Esophagus (tissue), 2 donors: ENCODE measurements at regions not wholly inside any gene's neighbourhood (a gene's known extent, or its start where the extent isn't known, plus 50 kb on each side); places are given as distances from the start of the nearest gene placed in this dataset.

Experiments
- H3K27ac ChIP-seq, 2 donors: one replicate each; pipeline ENCODE4 v1.5.1; 2013; ENCODE audit warnings: low read depth in 2 of 2, mild to moderate bottlenecking in 2 of 2, inconsistent platforms in 1 of 2, low read length in 1 of 2, moderate library complexity in 1 of 2
- H3K27me3 ChIP-seq, 2 donors: one replicate each; pipeline ENCODE4 v1.6.1; 2013; ENCODE audit warnings: low read length in 2 of 2, control low read depth in 1 of 2, mild to moderate bottlenecking in 1 of 2; ENCODE audit not compliant: insufficient read depth in 2 of 2, control insufficient read depth in 1 of 2
- H3K36me3 ChIP-seq, 2 donors: one replicate each; pipeline ENCODE4 v1.6.1; 2013; ENCODE audit warnings: low read length in 1 of 2; ENCODE audit not compliant: control insufficient read depth in 2 of 2, insufficient read depth in 2 of 2
- H3K4me1 ChIP-seq, 2 donors: one replicate each; pipeline ENCODE4 v1.6.1; 2013; ENCODE audit warnings: low read length in 1 of 2; ENCODE audit not compliant: control insufficient read depth in 2 of 2, insufficient read depth in 2 of 2
- H3K4me3 ChIP-seq, 2 donors: one replicate each; pipeline ENCODE4 v1.5.1; 2013; ENCODE audit warnings: low read length in 2 of 2, mild to moderate bottlenecking in 2 of 2, low read depth in 1 of 2, moderate library complexity in 1 of 2
- H3K9me3 ChIP-seq, 2 donors: one replicate each; pipeline ENCODE4 v1.6.1; 2013; ENCODE audit warnings: mild to moderate bottlenecking in 2 of 2, low read depth in 1 of 2, low read length in 1 of 2, moderate library complexity in 1 of 2; ENCODE audit not compliant: control insufficient read depth in 2 of 2, insufficient read depth in 1 of 2
- WGBS, 2 donors: extraction: QIAGEN DNeasy Blood & Tissue Kit; methylation state at CpG; one replicate each; pipeline ENCODE4 v1.1.7; 2013; 5-methylcytosine and 5-hydroxymethylcytosine counted together
- donor health status: healthy with polysubstance abuse.
- donor health status: Bipolar disorder and iron deficiency.

DNA sequence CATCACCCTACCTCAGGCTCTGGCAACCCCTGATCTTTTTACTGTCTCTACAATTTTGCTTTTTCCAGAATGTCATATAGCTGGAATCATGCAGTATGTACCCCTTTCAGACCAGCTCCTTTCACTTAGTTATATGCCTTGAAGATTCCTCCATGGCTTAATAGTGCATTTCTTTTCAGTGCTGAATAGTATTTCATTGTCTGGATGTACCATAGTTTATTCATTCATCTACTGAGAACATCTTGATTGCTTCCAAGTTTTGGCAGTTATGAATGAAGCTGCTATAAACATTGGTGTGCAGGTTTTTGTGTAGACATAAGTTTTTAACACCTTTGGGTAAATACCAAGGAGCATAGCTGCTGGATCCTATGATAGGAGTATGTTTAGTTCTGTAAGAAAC lies 50.8 kb upstream of the ANP32A start:
- H3K9me3 ChIP-seq = no peaks in the 10 kb centered on the region
- H3K27me3 ChIP-seq = no peaks in the 10 kb centered on the region
- H3K4me1 ChIP-seq = no peaks in the 10 kb centered on the region
- H3K4me3 ChIP-seq = no peak overlapping the region
- no peaks in the 10 kb centered on the region for H3K36me3 ChIP-seq
- no peak overlapping the region for H3K27ac ChIP-seq

DNA sequence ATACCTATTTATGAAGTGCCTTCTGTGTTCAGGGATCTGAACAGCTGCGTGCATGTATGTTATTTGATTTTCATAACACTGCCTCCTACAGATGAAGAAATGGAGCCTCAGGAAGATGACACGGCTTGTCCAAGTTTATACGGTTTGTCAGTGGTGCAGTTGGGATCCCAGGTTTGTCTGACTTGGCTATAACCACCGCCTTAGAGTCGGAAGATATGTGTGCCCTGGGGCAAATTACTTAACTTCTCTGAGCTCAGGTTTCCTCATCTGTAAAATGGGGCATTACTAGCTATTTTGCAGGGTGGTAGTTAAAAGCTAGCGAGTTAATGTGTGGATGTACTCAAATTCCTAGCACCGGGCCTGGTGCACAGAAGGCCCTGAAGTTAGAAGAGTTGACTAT lies 54.1 kb upstream of the ANP32A start:
- Histone ChIP-seq H3K4me1 (no peaks in the 10 kb centered on the region), H3K9me3 (no peaks in the 10 kb centered on the region), H3K4me3 (no peak overlapping the region), H3K27ac (no peak overlapping the region), H3K36me3 (no peaks in the 10 kb centered on the region), H3K27me3 (no peaks in the 10 kb centered on the region)
- 81 to 88% methylated on average over 7 of the region's 7 CpGs for WGBS, 2 donors

DNA sequence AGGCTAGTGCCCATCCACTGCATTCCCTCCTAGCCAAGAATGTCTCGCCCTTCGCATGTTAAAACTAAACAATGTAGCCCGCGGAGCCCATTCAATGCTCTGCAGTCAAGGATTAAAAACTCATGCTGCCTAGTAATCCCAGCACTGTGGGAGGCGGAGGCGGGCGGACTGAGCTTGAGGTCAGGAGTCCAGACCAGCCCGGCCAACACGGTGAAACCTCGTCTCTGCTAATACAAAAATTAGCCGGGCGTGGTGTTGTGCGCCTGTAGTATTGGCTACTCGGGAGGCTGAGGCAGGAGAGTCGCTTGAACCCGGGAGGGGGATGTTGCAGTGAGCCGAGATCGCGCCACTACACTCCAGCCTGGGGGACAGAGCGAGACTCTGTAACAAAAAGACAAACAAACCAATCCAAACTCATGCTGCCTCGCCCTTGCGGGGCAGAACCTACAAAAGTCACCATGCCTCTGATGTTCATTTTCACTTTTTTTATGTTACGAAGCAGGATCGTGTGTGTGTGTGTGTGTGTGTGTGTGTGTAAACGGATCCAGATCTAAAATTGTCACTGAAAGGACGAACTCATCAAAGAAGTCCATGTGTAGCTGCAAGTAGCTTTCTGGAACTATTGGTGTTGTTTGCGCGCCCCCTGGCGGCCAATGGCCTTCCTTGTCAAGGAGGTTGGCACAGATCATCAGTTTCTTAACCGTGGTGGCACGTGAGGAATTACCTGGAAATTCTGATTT lies 54.8 kb upstream of the SPESP1 start:
- no peaks in the 10 kb centered on the region for H3K4me1 ChIP-seq
- no peaks in the 10 kb centered on the region for H3K9me3 ChIP-seq
- H3K36me3 ChIP-seq = no peaks in the 10 kb centered on the region
- WGBS, 2 donors = 10 to 11% methylated on average over 31 of the region's 31 CpGs
- peak overlapping the region in 1 of 2 donors; percentile 33 for H3K4me3 ChIP-seq
- no peaks in the 10 kb centered on the region for H3K27me3 ChIP-seq
- no peak overlapping the region for H3K27ac ChIP-seq

DNA sequence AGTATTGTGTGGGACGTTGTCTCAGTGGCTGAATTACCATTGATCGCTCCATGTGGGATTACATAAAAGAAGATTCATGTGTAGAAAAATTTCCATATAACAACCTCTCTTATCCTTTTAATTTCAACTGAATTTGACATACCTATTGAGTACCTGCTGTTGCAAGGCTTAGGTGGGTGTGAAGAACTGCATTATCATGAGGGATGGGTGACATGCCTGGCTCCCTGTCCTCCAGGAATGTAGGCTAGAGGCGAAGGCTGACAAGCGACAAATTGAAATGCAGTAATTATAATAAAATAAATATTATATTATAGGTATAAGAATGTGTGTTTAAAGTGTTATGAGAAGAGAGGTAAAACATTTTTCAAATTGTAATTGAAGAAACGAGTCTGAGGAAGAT lies 52.7 kb upstream of the SPESP1 start:
- no peaks in the 10 kb centered on the region for H3K27me3 ChIP-seq
- no peak overlapping the region for H3K27ac ChIP-seq
- 84 to 86% methylated on average over 5 of the region's 5 CpGs for WGBS, 2 donors
- H3K9me3 ChIP-seq = no peaks in the 10 kb centered on the region
- H3K36me3 ChIP-seq = no peaks in the 10 kb centered on the region
- no peak overlapping the region for H3K4me3 ChIP-seq
- H3K4me1 ChIP-seq = no peaks in the 10 kb centered on the region

DNA sequence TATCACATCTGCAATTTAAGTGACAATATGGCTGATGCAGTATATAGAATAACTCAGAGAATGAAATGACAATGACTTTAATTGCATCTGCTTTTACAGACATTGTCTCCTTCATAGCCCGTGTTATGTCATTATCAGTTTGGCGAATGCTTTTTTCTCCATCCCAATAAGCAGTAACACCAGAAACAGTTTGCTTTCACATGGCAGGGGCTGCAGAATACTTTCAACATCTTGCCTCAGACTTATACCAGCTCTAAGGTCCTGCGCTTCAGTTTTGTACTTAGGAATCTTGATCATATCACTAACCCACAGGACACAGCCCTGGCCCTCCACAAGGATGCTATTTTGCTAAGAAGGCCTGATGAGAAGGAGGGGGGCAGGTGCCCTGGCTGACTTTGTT lies 49.9 kb upstream of the SPESP1 start:
- Histone ChIP-seq H3K9me3 (no peaks in the 10 kb centered on the region), H3K27me3 (no peaks in the 10 kb centered on the region), H3K4me3 (no peak overlapping the region), H3K36me3 (no peaks in the 10 kb centered on the region), H3K27ac (no peak overlapping the region), H3K4me1 (no peaks in the 10 kb centered on the region)
- 98 to 99% methylated on average over 3 of the region's 3 CpGs for WGBS, 2 donors
